H1 (cell line): ENCODE measurements at regions not wholly inside any gene's neighbourhood (a gene's known extent, or its start where the extent isn't known, plus 50 kb on each side); places are given as distances from the start of the nearest gene placed in this dataset.

Source experiments
- CTCF ChIA-PET: fragments of 300-600 bp; sonication (Branson Sonifier 250); formaldehyde crosslinking; loops from one replicate; lab custom pipeline; 2021; ENCODE audit not compliant: partially characterized antibody; lab: Charles Lee
- POLR2A ChIA-PET: fragments of 300-600 bp; sonication (Branson Sonifier 250); formaldehyde crosslinking; loops from one replicate; lab custom pipeline; 2021; ENCODE audit warnings: inconsistent platforms; ENCODE audit not compliant: partially characterized antibody; lab: Charles Lee
- DNase-seq, 2 experiments: peaks; one replicate each; pipeline versions ENCODE4 v3.0.0 to v3.0.0-alpha.2; 2010 to 2022; ENCODE audit warnings: low spot score in 2 of 2, low read depth in 1 of 2, mixed read lengths in 1 of 2
- FAIRE-seq: peaks from 2 replicates; lab custom pipeline; 2011; peaks lifted over from hg19 to GRCh38; lab: Jason Lieb, UNC
- H2AFZ ChIP-seq: 2 replicates; pipeline ENCODE4 v1.8.1; 2012; ENCODE audit warnings: low read length, inconsistent platforms
- H2AK5ac ChIP-seq: 2 replicates; pipeline ENCODE4 v1.6.1; 2013; ENCODE audit warnings: low read depth, low read length
- H2BK120ac ChIP-seq: replicated peaks from 2 replicates; pipeline ENCODE3; 2013; ENCODE audit warnings: low read depth, low read length, inconsistent platforms
- H2BK12ac ChIP-seq: 2 replicates; pipeline ENCODE4 v1.6.1; 2013; ENCODE audit warnings: low read depth, low read length
- H2BK15ac ChIP-seq: 2 replicates; pipeline ENCODE4 v1.6.1; 2013; ENCODE audit warnings: low read length
- H2BK20ac ChIP-seq: 2 replicates; pipeline ENCODE4 v1.6.1; 2013; ENCODE audit warnings: low read length
- H2BK5ac ChIP-seq: 2 replicates; pipeline ENCODE4 v1.6.1; 2013; ENCODE audit warnings: low read depth, low read length
- H3K14ac ChIP-seq: 2 replicates; pipeline ENCODE4 v1.6.1; 2013; ENCODE audit warnings: inconsistent platforms; ENCODE audit not compliant: insufficient read length
- H3K18ac ChIP-seq: 2 replicates; pipeline ENCODE4 v1.6.1; 2013; ENCODE audit warnings: low read length; ENCODE audit errors: extremely low read depth
- H3K23ac ChIP-seq: 2 replicates; pipeline ENCODE4 v1.6.1; 2013; ENCODE audit warnings: inconsistent platforms; ENCODE audit not compliant: insufficient read length
- H3K23me2 ChIP-seq: 2 replicates; pipeline ENCODE4 v1.6.1; 2013; ENCODE audit warnings: low read depth, low read length
- H3K27ac ChIP-seq: 2 replicates; pipeline ENCODE4 v1.6.1; 2011; ENCODE audit warnings: low read depth, low read length, inconsistent platforms
- H3K27me3 ChIP-seq, 4 experiments: replicated peaks in 1 of 4; 1 replicate in 1 of 4; 2 replicates in 3 of 4; pipeline versions ENCODE4 v1.6.1 to v1.8.1; 2011 to 2013; ENCODE audit warnings: low read length in 3 of 4, mild to moderate bottlenecking in 3 of 4, inconsistent platforms in 2 of 4, mixed read lengths in 2 of 4, moderate library complexity in 1 of 4; ENCODE audit not compliant: control insufficient read depth in 3 of 4, insufficient read depth in 3 of 4; ENCODE audit errors: extremely low read depth in 1 of 4
- H3K36me3 ChIP-seq, 4 experiments: 2 replicates each; pipeline versions ENCODE4 v1.6.1 to v1.8.1; 2011 to 2013; ENCODE audit warnings: mild to moderate bottlenecking in 4 of 4, low read length in 3 of 4, moderate library complexity in 2 of 4, control low read depth in 1 of 4, inconsistent platforms in 1 of 4; ENCODE audit not compliant: insufficient read depth in 4 of 4, control insufficient read depth in 2 of 4
- H3K4ac ChIP-seq: replicated peaks from 2 replicates; pipeline ENCODE3; 2013; ENCODE audit warnings: low read length, low read depth, mixed read lengths, inconsistent platforms; ENCODE audit not compliant: insufficient read length
- H3K4me1 ChIP-seq, 4 experiments: replicated peaks in 1 of 4; 1 replicate in 1 of 4; 2 replicates in 3 of 4; pipeline versions ENCODE4 v1.6.1 to v1.8.1; 2011 to 2013; ENCODE audit warnings: low read length in 3 of 4, inconsistent platforms in 2 of 4, mixed read lengths in 1 of 4; ENCODE audit not compliant: insufficient read depth in 4 of 4, control insufficient read depth in 3 of 4
- H3K4me2 ChIP-seq, 2 experiments: 2 replicates each; pipeline versions ENCODE4 v1.6.1 to v1.8.1; 2011 to 2013; ENCODE audit warnings: low read depth in 2 of 2, low read length in 2 of 2, control low read depth in 1 of 2, inconsistent platforms in 1 of 2, mild to moderate bottlenecking in 1 of 2; ENCODE audit not compliant: insufficient read depth in 1 of 2
- H3K4me3 ChIP-seq, 4 experiments: fragments of 200-600, 300-600 bp in 1 of 4; sonication (generic), shearing (Covaris generic), sonication (Bioruptor Twin) in 1 of 4; 2 replicates each; pipeline versions ENCODE4 v1.5.1 to v1.8.1; 2011 to 2016; ENCODE audit warnings: low read length in 4 of 4, low read depth in 3 of 4, control low read depth in 2 of 4, inconsistent platforms in 2 of 4, mild to moderate bottlenecking in 2 of 4, mixed read lengths in 1 of 4, moderate library complexity in 1 of 4; ENCODE audit not compliant: insufficient read depth in 2 of 4; ENCODE audit errors: extremely low read depth in 1 of 4
- H3K56ac ChIP-seq: replicated peaks from 2 replicates; pipeline ENCODE3; 2013; ENCODE audit warnings: low read depth, mild to moderate bottlenecking, mixed read lengths, low read length, inconsistent platforms; ENCODE audit not compliant: insufficient read length
- H3K79me1 ChIP-seq: 2 replicates; pipeline ENCODE4 v1.6.1; 2013; ENCODE audit warnings: low read depth, low read length, control low read depth
- H3K79me2 ChIP-seq, 2 experiments: 2 replicates each; pipeline versions ENCODE4 v1.6.1 to v1.8.1; 2012 to 2013; ENCODE audit warnings: low read length in 2 of 2, mild to moderate bottlenecking in 2 of 2, inconsistent platforms in 1 of 2; ENCODE audit not compliant: insufficient read depth in 2 of 2, control insufficient read depth in 1 of 2
- H3K9ac ChIP-seq, 4 experiments: replicated peaks in 1 of 4; 1 replicate in 1 of 4; 2 replicates in 3 of 4; pipeline versions ENCODE4 v1.6.1 to v1.8.1; 2011 to 2013; ENCODE audit warnings: low read depth in 3 of 4, low read length in 3 of 4, control low read depth in 2 of 4, mild to moderate bottlenecking in 2 of 4, moderate library complexity in 2 of 4, inconsistent platforms in 1 of 4; ENCODE audit errors: extremely low read depth in 1 of 4
- H3K9me3 ChIP-seq, 2 experiments: 2 replicates each; pipeline versions ENCODE4 v1.6.1 to v1.8.1; 2012 to 2013; ENCODE audit warnings: mild to moderate bottlenecking in 2 of 2, moderate library complexity in 2 of 2, control low read depth in 1 of 2, inconsistent platforms in 1 of 2, low read depth in 1 of 2, low read length in 1 of 2, mixed read lengths in 1 of 2; ENCODE audit not compliant: insufficient read depth in 2 of 2
- H4K20me1 ChIP-seq, 2 experiments: replicated peaks in 1 of 2; 2 replicates each; pipeline versions ENCODE3 to v1.8.1; 2011 to 2013; ENCODE audit warnings: inconsistent platforms in 2 of 2, low read length in 2 of 2, mild to moderate bottlenecking in 1 of 2; ENCODE audit not compliant: insufficient read depth in 2 of 2, control insufficient read depth in 1 of 2
- H4K5ac ChIP-seq: 2 replicates; pipeline ENCODE4 v1.6.1; 2013; ENCODE audit warnings: low read length, low read depth, mixed read lengths, inconsistent platforms; ENCODE audit not compliant: insufficient read length
- H4K8ac ChIP-seq: 2 replicates; pipeline ENCODE4 v1.8.0; 2013; ENCODE audit warnings: mild to moderate bottlenecking, moderate library complexity, low read length, inconsistent platforms; ENCODE audit not compliant: insufficient read depth; ENCODE audit errors: extremely low read depth
- H4K91ac ChIP-seq: replicated peaks from 2 replicates; pipeline ENCODE3; 2013; ENCODE audit warnings: low read length, mixed read lengths, inconsistent platforms; ENCODE audit not compliant: insufficient read length
- WGBS, 2 experiments: shearing (Covaris generic) in 1 of 2; methylation state at CpG; one replicate each; pipeline versions ENCODE4 v1.1.6 to v1.1.7; 2013 to 2015; ENCODE audit warnings: low lambda C conversion rate in 2 of 2, mixed read lengths in 2 of 2, inconsistent platforms in 1 of 2, low coverage in 1 of 2, missing lambda C conversion rate in 1 of 2; ENCODE audit not compliant: insufficient replicate concordance in 2 of 2, insufficient coverage in 1 of 2, insufficient read length in 1 of 2; ENCODE audit errors: extremely low coverage in 1 of 2, missing lambda C conversion rate in 1 of 2; 5-methylcytosine and 5-hydroxymethylcytosine counted together
- TF ChIP-seq, protein P1 (sequence below): fragments of 300-600 bp; sonication (generic); IDR thresholded peaks from 2 replicates; pipeline ENCODE4 v1.7.1; 2012; ENCODE audit warnings: low read length, moderate library complexity, mild to moderate bottlenecking, inconsistent platforms; ENCODE audit not compliant: insufficient replicate concordance

DNA sequence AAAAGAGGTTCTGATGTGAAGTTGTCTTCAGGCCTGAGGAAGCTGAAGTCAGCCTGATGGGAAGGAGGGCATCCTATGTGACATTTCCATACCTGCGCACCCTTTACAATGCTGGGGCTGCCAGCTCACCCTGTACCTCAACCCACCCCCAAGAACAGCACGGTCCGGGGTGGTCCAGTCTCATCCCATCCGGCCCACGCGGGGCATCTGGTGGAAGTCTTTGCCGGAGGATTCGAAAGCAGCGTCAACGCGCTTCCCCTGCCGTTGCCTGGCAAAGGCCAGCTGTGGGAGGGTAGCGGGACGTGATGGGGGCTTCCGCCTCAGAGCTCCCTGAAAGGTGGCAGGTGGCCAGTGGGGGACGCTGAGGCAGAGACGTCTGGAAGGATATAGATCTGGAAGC is 113.6 kb upstream of the ANKRD30BL start:
- Histone ChIP-seq H4K91ac (no peak overlapping the region), H3K4ac (no peak overlapping the region), H3K27ac (no peak overlapping the region), H3K23ac (no peak overlapping the region), H2AK5ac (no peak overlapping the region), H3K4me3 (no peak overlapping the region), H3K27me3 (no peaks in the 10 kb centered on the region), H3K18ac (no peak overlapping the region), H3K4me1 (no peaks in the 10 kb centered on the region), H2BK15ac (no peak overlapping the region), H2BK5ac (no peak overlapping the region), H3K56ac (no peak overlapping the region), H2BK20ac (no peak overlapping the region), H3K4me2 (no peak overlapping the region), H4K8ac (no peak overlapping the region), H2BK12ac (no peak overlapping the region), H3K36me3 (no peaks in the 10 kb centered on the region), H4K5ac (no peak overlapping the region), H3K79me2 (no peaks in the 10 kb centered on the region), H3K9ac (no peak overlapping the region), H3K14ac (no peak overlapping the region), H4K20me1 (no peaks in the 10 kb centered on the region), H2AFZ (no peak overlapping the region), H3K79me1 (no peaks in the 10 kb centered on the region), H2BK120ac (no peak overlapping the region), H3K9me3 (peaks cover 0 to 18% of the 10 kb centered on the region in 2 experiments; a peak in 1 of 4 replicates), H3K23me2 (no peaks in the 10 kb centered on the region)
- ChIA-PET POLR2A (no interaction called here), CTCF (interaction anchor here (0.6 to 0.7 kb wide), 2 partner anchors 622 to 740 kb away, joined by 3 read pairs; no protein-coding TSS in a partner anchor)
- DNase-seq (no peak), FAIRE-seq (no peak)
- 90% methylated on average over 16 of the region's 17 CpGs; no CpG with 5 or more reads in 1 of the 2 experiments for WGBS, 2 experiments
- TF ChIP-seq, protein P1, sequence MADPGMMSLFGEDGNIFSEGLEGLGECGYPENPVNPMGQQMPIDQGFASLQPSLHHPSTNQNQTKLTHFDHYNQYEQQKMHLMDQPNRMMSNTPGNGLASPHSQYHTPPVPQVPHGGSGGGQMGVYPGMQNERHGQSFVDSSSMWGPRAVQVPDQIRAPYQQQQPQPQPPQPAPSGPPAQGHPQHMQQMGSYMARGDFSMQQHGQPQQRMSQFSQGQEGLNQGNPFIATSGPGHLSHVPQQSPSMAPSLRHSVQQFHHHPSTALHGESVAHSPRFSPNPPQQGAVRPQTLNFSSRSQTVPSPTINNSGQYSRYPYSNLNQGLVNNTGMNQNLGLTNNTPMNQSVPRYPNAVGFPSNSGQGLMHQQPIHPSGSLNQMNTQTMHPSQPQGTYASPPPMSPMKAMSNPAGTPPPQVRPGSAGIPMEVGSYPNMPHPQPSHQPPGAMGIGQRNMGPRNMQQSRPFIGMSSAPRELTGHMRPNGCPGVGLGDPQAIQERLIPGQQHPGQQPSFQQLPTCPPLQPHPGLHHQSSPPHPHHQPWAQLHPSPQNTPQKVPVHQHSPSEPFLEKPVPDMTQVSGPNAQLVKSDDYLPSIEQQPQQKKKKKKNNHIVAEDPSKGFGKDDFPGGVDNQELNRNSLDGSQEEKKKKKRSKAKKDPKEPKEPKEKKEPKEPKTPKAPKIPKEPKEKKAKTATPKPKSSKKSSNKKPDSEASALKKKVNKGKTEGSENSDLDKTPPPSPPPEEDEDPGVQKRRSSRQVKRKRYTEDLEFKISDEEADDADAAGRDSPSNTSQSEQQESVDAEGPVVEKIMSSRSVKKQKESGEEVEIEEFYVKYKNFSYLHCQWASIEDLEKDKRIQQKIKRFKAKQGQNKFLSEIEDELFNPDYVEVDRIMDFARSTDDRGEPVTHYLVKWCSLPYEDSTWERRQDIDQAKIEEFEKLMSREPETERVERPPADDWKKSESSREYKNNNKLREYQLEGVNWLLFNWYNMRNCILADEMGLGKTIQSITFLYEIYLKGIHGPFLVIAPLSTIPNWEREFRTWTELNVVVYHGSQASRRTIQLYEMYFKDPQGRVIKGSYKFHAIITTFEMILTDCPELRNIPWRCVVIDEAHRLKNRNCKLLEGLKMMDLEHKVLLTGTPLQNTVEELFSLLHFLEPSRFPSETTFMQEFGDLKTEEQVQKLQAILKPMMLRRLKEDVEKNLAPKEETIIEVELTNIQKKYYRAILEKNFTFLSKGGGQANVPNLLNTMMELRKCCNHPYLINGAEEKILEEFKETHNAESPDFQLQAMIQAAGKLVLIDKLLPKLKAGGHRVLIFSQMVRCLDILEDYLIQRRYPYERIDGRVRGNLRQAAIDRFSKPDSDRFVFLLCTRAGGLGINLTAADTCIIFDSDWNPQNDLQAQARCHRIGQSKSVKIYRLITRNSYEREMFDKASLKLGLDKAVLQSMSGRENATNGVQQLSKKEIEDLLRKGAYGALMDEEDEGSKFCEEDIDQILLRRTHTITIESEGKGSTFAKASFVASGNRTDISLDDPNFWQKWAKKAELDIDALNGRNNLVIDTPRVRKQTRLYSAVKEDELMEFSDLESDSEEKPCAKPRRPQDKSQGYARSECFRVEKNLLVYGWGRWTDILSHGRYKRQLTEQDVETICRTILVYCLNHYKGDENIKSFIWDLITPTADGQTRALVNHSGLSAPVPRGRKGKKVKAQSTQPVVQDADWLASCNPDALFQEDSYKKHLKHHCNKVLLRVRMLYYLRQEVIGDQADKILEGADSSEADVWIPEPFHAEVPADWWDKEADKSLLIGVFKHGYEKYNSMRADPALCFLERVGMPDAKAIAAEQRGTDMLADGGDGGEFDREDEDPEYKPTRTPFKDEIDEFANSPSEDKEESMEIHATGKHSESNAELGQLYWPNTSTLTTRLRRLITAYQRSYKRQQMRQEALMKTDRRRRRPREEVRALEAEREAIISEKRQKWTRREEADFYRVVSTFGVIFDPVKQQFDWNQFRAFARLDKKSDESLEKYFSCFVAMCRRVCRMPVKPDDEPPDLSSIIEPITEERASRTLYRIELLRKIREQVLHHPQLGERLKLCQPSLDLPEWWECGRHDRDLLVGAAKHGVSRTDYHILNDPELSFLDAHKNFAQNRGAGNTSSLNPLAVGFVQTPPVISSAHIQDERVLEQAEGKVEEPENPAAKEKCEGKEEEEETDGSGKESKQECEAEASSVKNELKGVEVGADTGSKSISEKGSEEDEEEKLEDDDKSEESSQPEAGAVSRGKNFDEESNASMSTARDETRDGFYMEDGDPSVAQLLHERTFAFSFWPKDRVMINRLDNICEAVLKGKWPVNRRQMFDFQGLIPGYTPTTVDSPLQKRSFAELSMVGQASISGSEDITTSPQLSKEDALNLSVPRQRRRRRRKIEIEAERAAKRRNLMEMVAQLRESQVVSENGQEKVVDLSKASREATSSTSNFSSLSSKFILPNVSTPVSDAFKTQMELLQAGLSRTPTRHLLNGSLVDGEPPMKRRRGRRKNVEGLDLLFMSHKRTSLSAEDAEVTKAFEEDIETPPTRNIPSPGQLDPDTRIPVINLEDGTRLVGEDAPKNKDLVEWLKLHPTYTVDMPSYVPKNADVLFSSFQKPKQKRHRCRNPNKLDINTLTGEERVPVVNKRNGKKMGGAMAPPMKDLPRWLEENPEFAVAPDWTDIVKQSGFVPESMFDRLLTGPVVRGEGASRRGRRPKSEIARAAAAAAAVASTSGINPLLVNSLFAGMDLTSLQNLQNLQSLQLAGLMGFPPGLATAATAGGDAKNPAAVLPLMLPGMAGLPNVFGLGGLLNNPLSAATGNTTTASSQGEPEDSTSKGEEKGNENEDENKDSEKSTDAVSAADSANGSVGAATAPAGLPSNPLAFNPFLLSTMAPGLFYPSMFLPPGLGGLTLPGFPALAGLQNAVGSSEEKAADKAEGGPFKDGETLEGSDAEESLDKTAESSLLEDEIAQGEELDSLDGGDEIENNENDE = no peak
